ENCODE measurements at regions not wholly inside any gene's neighbourhood (a gene's known extent, or its start where the extent isn't known, plus 50 kb on each side); places are given as distances from the start of the nearest gene placed in this dataset.

DNA sequence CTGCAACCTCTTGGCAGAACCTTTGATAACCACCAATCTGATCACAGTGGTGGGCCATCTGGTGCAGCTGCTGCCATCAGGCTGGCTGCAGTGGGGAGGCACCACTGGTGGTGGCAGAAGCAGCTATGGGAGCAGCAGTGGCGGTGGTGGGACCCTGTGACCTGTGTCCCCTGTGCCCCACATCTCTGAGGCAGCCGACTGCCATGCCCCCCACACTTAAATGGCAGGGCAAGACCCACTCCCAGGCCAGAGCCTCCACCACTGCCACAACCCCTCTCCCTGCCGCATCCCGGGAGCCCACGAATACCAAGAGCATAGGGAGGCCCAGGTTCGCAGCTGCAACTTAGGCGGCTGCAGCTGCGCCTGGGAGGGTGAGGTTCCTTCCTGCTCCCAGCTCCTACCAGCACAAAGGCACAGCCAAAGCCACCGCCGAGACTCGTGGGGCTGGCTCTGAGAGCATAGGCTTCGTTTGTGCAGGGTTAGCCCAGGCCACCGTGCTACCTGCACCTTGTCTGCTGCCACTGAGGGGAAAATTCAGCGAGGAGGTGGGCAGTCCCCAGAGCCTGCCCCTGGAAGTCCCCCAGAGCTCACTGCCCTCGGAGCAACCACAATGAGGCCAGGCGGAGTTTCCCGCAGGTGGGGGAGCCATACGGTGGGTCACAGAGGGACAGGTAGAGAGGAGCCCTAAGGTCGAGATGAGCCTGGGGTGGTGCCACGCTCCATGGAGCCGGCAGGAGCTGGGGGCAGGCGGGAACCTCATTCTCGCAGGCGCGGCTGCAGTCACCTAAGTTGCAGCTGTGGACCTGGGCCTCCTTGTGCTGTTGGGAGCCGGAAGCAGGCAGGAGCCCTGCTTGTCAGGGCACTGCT, 518.7 kb downstream of the RWDD3 start:
- TF ChIP-seq CTCF (IDR thresholded peaks at IDR 0.05) (no peak), POLR2A (IDR thresholded peaks at IDR 0.05) (no peak), EP300 (IDR thresholded peaks at IDR 0.05) (no peak)
